Naive B cell (primary cell): ENCODE measurements at regions not wholly inside any gene's neighbourhood (a gene's known extent, or its start where the extent isn't known, plus 50 kb on each side); places are given as distances from the start of the nearest gene placed in this dataset.

Experiments
- ATAC-seq, 2 donors: fragments of 150-1000 bp; cut with Tn5 transposase; 2 replicates each; pipeline ENCODE4 v1.10.0; 2021; ENCODE audit warnings: low read depth in 2 of 2, mild to moderate bottlenecking in 2 of 2, moderate library complexity in 2 of 2
- DNase-seq: peaks from one replicate; pipeline ENCODE4 v3.0.0; 2022
- H3K27ac Mint-ChIP-seq, 6 donors: one replicate each; pipeline ENCODE4 v1.8.0; 2020 to 2022; ENCODE audit warnings: mild to moderate bottlenecking in 6 of 6, mixed read lengths in 6 of 6, moderate library complexity in 5 of 6, inconsistent platforms in 2 of 6
- H3K27me3 Mint-ChIP-seq, 3 donors: one replicate each; pipeline ENCODE4 v1.8.0; 2021 to 2022; ENCODE audit warnings: mixed read lengths in 3 of 3, mild to moderate bottlenecking in 1 of 3
- H3K36me3 Mint-ChIP-seq, 2 donors: one replicate each; pipeline ENCODE4 v1.8.0; 2020 to 2022; ENCODE audit warnings: mixed read lengths in 2 of 2, inconsistent platforms in 1 of 2, mild to moderate bottlenecking in 1 of 2
- H3K4me1 Mint-ChIP-seq, 3 donors: one replicate each; pipeline ENCODE4 v1.8.0; 2020 to 2022; ENCODE audit warnings: mixed read lengths in 3 of 3, inconsistent platforms in 1 of 3, mild to moderate bottlenecking in 1 of 3, moderate library complexity in 1 of 3
- H3K4me3 Mint-ChIP-seq, 8 donors: one replicate each; pipeline ENCODE4 v1.8.0; 2020 to 2022; ENCODE audit warnings: mild to moderate bottlenecking in 8 of 8, mixed read lengths in 8 of 8, moderate library complexity in 8 of 8, inconsistent platforms in 2 of 8
- H3K9me3 Mint-ChIP-seq, 7 donors: one replicate each; pipeline ENCODE4 v1.8.0; 2020 to 2022; ENCODE audit warnings: mixed read lengths in 7 of 7, mild to moderate bottlenecking in 5 of 7, inconsistent platforms in 2 of 7, moderate library complexity in 1 of 7

DNA sequence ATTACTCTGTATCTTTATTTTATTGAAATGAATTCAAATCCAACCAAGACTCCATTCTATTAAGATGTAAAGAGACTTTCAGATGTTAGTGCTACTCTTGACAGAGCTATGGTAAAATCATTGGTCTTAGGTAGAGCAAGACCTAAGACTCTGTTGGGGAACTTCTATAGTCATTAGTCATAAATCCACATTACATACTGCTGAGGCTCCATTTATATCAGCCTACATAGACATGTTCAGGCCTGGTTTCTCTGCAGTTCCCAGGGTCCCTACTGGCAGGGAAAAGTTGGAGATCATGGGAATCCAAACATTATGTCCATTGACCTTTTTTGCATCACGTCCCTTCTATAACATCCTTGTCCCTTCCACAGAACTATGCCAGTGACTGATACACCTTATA lies 580.4 kb upstream of the ZEB2 start:
- H3K9me3 Mint-ChIP-seq, result peaks cover 0 to 2% (median 0%) of the 10 kb centered on the region in 7 donors
- no peak overlapping the region for H3K4me3 Mint-ChIP-seq
- H3K4me1 Mint-ChIP-seq, result peaks cover 0 to 5% (median 4%) of the 10 kb centered on the region in 3 donors
- H3K36me3 Mint-ChIP-seq, result no peaks in the 10 kb centered on the region
- H3K27ac Mint-ChIP-seq, result no peak overlapping the region
- H3K27me3 Mint-ChIP-seq, result no peaks in the 10 kb centered on the region
- DNase-seq (no peak), ATAC-seq (no peak)

DNA sequence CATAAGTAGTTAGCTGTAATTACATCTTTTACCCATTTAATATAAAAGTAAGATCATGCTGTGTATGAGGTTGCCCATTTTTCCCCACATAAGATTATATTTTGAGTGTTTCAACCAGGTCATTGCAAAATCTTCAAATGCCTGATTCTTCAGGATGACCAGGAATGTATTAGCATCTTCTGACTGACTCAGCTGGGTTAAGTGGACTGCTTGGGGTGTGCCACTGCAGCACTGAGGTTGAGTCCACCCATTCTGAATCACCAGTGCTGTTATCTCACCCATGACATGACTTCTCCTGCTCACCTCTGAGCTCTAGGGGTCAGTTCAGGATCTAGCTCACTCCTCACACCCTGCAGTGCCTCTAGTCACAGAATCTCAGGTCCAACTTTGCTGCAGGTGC lies 576.7 kb upstream of the ZEB2 start:
- no peak overlapping the region for H3K4me3 Mint-ChIP-seq

DNA sequence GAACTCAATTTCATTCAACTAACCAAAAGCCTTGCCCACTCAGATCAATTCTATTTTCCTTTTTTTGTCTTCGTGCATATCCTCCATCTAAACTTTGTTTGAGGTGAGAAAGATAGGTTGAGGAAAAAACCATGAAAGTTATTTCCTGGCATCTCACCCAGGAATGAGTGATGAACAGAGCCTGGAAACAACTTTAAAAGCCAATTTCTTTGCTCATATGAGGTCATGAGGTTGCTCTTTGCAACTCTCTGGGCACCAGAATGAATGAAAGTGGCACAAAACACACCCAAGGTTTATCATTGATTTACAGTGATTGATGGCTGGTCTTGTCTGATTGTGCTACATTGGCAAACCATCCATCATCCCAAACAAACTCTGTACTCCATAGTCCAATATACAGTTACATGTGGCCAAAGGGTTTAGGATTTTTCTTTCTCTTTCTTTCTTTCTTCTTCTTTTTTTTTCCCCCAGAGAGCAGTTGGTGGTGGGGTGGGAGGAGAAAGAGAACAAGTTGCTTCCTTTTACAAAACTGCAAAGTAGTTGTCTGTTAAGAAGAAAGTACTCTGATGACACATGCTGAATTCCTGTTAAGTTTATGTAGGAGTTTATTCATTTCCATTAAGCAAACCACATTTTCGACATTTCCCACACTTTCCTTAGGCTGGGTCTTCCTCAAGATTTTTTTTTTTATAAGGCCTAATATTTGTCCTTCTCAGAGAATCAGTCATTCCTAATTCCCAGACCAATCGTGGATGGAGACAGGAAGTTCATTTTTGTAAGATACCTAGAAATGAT lies 575.9 kb upstream of the ZEB2 start:
- no peaks in the 10 kb centered on the region for H3K27me3 Mint-ChIP-seq
- no peak for DNase-seq
- H3K9me3 Mint-ChIP-seq, result peaks cover 0 to 3% (median 2%) of the 10 kb centered on the region in 7 donors
- no peak for ATAC-seq
- H3K27ac Mint-ChIP-seq, result no peak overlapping the region
- no peak overlapping the region for H3K4me3 Mint-ChIP-seq
- peaks cover 0 to 5% (median 5%) of the 10 kb centered on the region in 3 donors for H3K4me1 Mint-ChIP-seq
- peaks cover 0 to under 1% of the 10 kb centered on the region in 2 donors for H3K36me3 Mint-ChIP-seq

More for the DNA sequence above, 576.7 kb upstream of the ZEB2 start:
- Mint-ChIP-seq H3K27me3 (no peaks in the 10 kb centered on the region), H3K9me3 (peaks cover 0 to 2% (median 0%) of the 10 kb centered on the region in 7 donors), H3K36me3 (no peaks in the 10 kb centered on the region), H3K27ac (no peak overlapping the region), H3K4me1 (peaks cover 0 to 5% (median 5%) of the 10 kb centered on the region in 3 donors)
- DNase-seq (no peak), ATAC-seq (no peak)

DNA sequence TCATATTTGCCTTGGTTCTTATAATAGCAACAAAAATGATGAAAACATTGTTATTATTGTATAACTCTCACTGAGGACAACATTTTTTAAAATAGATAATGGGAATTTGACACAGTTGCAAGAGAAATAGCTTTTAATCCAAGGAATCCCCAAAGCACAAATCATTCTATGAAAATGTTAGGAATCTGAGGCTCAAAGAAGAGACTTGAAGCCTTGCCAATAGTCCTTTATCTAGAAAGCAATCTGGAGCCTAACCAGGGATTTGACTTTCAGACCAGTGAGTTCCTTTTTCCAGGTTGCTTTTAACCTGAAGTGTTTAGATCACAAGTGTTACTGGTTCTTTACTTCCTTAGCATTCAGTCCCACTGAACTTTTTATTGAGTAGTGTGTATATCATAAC lies 574.5 kb upstream of the ZEB2 start:
- no peak overlapping the region for H3K4me3 Mint-ChIP-seq
- no peak for DNase-seq
- H3K4me1 Mint-ChIP-seq, result peaks cover 0 to 5% (median 5%) of the 10 kb centered on the region in 3 donors
- H3K27ac Mint-ChIP-seq, result no peak overlapping the region
- peaks cover 0 to 12% (median 6%) of the 10 kb centered on the region in 7 donors for H3K9me3 Mint-ChIP-seq
- H3K27me3 Mint-ChIP-seq, result no peaks in the 10 kb centered on the region
- no peak for ATAC-seq
- H3K36me3 Mint-ChIP-seq, result peaks cover 0 to 7% of the 10 kb centered on the region in 2 donors

DNA sequence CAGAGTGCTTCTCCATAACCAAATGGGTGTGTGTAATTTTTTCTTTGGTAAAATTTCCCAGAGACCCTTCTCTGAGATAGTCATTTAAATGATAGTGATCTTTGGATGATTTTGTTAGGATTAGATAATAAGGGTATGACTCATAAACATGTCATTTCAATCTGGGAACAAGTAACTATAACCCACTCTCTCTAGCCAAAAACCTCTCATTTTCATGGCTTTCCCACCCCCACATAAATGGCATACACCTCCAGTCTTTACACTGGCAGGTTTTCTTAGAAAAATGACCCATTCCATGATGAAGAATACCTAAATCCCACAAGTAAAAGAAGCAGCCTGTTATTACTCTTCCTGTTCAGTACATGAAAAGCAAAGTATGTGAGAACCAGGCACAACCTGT lies 572.0 kb upstream of the ZEB2 start:
- DNase-seq, result no peak
- Mint-ChIP-seq H3K4me1 (peaks cover 0 to 5% (median 2%) of the 10 kb centered on the region in 3 donors), H3K27me3 (peaks cover 0 to 3% (median 0%) of the 10 kb centered on the region in 3 donors), H3K36me3 (peaks cover 0 to 7% of the 10 kb centered on the region in 2 donors), H3K27ac (no peak overlapping the region), H3K9me3 (peaks cover 0 to 12% (median 6%) of the 10 kb centered on the region in 7 donors), H3K4me3 (no peak overlapping the region)
- ATAC-seq, result no peak

DNA sequence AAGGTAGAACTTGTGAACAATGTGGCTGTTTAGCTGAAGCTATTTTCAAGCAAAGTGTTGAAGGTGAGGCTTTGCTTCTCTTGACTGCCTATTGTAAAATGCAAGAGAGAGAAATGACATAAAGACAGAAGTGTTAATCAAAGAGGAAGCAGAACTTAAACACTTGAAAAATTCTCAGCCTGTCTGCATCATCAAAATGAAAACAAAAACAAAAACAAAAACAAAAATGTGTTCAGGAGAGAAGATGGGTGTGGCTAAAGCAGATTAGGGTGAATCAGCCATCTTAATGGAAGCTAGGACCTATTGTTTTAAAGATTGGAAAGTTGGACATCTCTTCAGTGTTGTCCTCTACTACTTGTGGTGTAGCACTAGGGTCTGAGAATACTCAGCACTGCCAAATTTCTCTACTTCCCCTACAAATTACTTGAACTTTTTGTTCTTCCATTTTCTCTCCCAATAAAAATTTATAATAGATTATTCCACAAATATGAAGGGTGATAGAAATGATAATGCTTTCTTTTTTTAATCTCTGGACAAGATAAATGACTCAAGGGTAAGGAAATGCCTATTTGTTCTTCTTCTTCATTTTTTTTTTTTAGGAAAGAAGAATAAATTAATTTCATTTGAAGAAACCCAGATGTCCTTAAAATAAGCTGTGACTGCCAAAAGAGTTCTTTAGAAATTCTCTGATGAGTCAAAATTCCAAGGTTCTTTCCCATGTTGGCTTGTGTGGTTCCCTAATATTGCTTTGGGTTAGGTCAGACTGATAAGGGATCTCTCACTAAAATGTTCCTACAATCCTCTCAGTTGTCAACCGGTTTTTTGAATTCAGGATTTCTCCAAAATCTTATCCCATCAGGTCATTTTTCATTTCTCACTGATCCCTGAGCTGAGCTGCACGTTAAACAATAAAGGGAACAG lies 571.2 kb upstream of the ZEB2 start:
- H3K9me3 Mint-ChIP-seq, result peaks cover 0 to 12% (median 6%) of the 10 kb centered on the region in 7 donors
- H3K36me3 Mint-ChIP-seq, result peaks cover 0 to 7% of the 10 kb centered on the region in 2 donors
- H3K4me3 Mint-ChIP-seq, result no peak overlapping the region
- no peak overlapping the region for H3K27ac Mint-ChIP-seq
- H3K4me1 Mint-ChIP-seq, result peaks cover 0 to 4% (median 2%) of the 10 kb centered on the region in 3 donors
- ATAC-seq (no peak), DNase-seq (no peak)
- peaks cover 0 to 3% (median 0%) of the 10 kb centered on the region in 3 donors for H3K27me3 Mint-ChIP-seq

DNA sequence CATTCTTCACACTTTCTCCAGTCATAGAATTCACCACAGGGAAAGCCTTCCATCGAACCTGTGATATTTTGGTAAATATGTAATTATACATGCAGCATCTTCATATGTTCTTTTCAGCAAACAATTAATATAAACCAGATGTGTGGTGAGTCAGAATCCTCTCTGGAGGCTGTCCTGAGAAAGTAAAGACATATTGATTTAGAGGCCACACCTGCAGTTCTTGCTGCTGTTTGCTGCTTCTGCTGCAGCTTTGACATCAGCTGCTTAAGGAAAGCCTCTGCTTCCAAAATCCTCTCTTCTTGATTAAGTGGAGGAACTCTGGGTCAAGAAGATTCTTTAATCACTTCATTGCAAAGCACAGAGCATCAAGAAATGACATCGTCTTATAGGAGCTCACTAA lies 568.8 kb upstream of the ZEB2 start:
- Mint-ChIP-seq H3K4me3 (no peak overlapping the region), H3K27me3 (peaks cover 0 to 3% (median 0%) of the 10 kb centered on the region in 3 donors), H3K27ac (no peak overlapping the region), H3K9me3 (peaks cover 0 to 12% (median 6%) of the 10 kb centered on the region in 7 donors), H3K4me1 (no peaks in the 10 kb centered on the region), H3K36me3 (peaks cover 0 to 7% of the 10 kb centered on the region in 2 donors)
- DNase-seq (no peak), ATAC-seq (no peak)

DNA sequence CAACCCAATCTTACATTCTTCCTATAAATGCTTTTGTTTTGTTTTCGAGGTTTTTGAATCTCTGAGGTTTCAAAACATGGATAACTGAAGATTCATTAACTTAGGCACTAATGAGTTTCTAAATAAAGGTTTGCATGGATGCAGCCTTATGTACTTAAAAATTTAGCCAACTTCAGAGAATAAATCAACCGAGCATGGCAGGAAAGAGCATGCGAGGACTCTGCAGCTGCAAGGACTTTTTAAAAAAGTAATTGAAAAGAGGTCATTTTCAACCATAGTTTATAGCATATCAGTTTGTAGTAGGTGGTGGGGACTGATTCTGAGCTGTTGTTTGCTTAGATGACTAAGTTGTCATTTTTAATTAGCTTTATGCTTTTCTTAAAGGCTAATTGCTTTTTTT lies 567.0 kb upstream of the ZEB2 start:
- DNase-seq (no peak), ATAC-seq (no peak)
- Mint-ChIP-seq H3K27me3 (peaks cover 0 to 3% (median 0%) of the 10 kb centered on the region in 3 donors), H3K4me1 (no peaks in the 10 kb centered on the region), H3K4me3 (no peak overlapping the region), H3K27ac (no peak overlapping the region), H3K9me3 (peaks cover 0 to 12% (median 6%) of the 10 kb centered on the region in 7 donors), H3K36me3 (peaks cover 0 to 7% of the 10 kb centered on the region in 2 donors)

DNA sequence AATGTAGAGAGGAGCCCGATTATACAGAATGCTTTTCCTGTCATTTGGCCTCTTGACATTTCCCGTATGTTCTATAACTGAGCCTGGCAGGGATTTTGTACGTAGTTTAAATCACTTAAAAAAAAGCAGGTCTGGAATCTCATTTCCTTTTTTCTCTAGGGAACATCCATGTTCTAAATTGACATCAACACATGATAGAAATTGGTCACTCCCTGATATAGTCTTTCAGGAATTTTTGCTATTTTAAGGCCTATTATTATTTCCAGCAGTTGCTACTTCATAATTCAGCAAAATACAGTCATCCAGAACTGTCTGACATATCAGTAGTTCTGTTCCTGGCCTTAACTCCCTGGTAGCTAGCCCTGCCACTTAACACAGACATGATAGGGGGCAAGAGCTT lies 565.7 kb upstream of the ZEB2 start:
- Mint-ChIP-seq H3K36me3 (peaks cover 0 to 4% of the 10 kb centered on the region in 2 donors), H3K4me1 (no peaks in the 10 kb centered on the region), H3K27me3 (peaks cover 0 to 3% (median 0%) of the 10 kb centered on the region in 3 donors), H3K4me3 (peak overlapping the region in 1 of 8 donors; percentile 21), H3K9me3 (peaks cover 0 to 7% (median 4%) of the 10 kb centered on the region in 7 donors), H3K27ac (no peak overlapping the region)
- DNase-seq, result no peak
- no peak for ATAC-seq

DNA sequence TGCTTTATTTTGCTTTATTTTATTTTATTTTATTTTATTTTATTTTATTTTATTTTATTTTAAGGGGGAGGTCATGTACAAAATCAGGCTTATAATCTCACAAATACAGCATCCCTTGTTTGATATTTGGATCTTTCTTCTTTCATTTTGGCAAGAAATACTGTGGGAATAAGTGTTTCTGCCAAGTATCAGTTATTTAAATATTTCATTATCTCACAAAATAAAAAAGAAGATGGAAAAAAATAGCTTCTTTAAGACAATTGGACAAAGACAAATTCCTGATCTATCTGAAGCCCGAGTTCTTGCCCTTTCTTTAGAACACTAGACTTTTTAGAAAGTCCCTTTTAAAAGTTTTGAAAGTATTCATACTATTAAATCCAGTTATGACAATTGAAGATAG lies 560.5 kb upstream of the ZEB2 start:
- ATAC-seq (no peak), DNase-seq (no peak)
- no peaks in the 10 kb centered on the region for H3K27me3 Mint-ChIP-seq
- H3K9me3 Mint-ChIP-seq, result peaks cover 0 to 4% (median 0%) of the 10 kb centered on the region in 7 donors
- H3K27ac Mint-ChIP-seq, result no peak overlapping the region
- no peaks in the 10 kb centered on the region for H3K36me3 Mint-ChIP-seq
- H3K4me3 Mint-ChIP-seq, result no peak overlapping the region
- H3K4me1 Mint-ChIP-seq, result no peaks in the 10 kb centered on the region

DNA sequence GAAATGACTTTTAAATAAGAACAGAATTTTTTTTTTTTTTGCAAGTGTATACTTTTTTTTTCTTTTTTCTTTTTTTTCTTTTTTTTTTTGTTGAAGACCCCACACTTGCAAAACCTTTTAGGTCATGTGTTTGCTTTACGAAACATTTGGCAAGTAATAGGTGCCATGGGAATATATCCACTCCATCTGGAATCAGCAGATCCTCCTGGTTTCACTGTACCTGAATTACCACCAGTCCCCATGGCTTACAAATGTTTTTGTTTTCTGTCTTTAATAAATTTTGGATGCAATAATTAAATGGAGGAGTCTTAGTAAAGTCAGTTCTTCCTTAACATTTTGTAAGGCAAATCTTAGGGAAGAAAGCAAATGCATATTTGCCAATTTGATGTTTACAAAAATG lies 559.7 kb upstream of the ZEB2 start:
- ATAC-seq, result no peak
- Mint-ChIP-seq H3K4me3 (no peak overlapping the region), H3K4me1 (no peaks in the 10 kb centered on the region), H3K9me3 (peaks cover 0 to 4% (median 0%) of the 10 kb centered on the region in 7 donors), H3K27me3 (no peaks in the 10 kb centered on the region), H3K36me3 (no peaks in the 10 kb centered on the region), H3K27ac (no peak overlapping the region)
- DNase-seq, result no peak

DNA sequence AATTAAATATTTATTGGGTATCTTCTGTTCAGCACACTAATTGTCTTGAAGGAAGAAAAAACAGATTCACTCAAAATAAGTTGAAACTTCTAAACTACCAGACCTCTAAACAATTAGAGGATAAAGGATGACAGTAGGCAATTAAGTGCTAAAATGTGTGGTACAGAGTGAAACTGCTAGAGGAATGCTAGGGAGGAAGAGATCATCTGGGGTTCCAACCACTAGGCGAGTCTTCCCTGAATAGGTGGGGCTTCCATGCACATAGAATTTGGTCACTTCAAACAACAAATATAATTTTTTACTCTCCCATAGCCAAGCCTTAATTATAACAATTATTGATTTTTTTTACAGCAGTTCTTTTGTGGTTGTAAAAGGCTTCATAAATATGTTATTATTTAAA lies 559.0 kb upstream of the ZEB2 start:
- ATAC-seq (no peak), DNase-seq (no peak)
- peaks cover 0 to 4% (median 0%) of the 10 kb centered on the region in 7 donors for H3K9me3 Mint-ChIP-seq
- no peak overlapping the region for H3K4me3 Mint-ChIP-seq
- H3K27ac Mint-ChIP-seq, result peak overlapping the region in 1 of 6 donors; percentile 73
- H3K27me3 Mint-ChIP-seq, result no peaks in the 10 kb centered on the region
- no peaks in the 10 kb centered on the region for H3K4me1 Mint-ChIP-seq
- H3K36me3 Mint-ChIP-seq, result no peaks in the 10 kb centered on the region

DNA sequence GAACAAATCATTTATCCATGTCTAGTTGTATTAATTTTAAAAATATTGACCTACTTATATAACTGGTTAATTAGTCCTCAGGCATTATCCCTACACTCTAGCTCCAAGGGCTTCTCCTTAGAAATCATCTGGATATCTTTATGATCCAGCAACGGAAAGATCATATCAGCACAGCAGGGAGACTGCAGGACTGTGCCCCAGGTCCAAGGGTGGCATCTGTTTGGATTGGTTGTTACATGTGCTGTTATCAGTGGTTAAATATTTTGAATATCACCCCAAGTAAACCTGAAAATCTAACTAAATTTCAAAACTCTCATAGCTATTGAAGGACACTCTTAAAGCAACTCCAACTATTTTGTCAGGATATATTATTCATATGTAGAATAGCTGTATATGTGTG lies 556.2 kb upstream of the ZEB2 start:
- Mint-ChIP-seq H3K27ac (no peak overlapping the region), H3K4me3 (no peak overlapping the region), H3K4me1 (no peaks in the 10 kb centered on the region), H3K27me3 (no peaks in the 10 kb centered on the region), H3K36me3 (no peaks in the 10 kb centered on the region), H3K9me3 (peaks cover 0 to 4% (median 0%) of the 10 kb centered on the region in 7 donors)
- DNase-seq (no peak), ATAC-seq (no peak)
